ENCODE measurements at regions not wholly inside any gene's neighbourhood (a gene's known extent, or its start where the extent isn't known, plus 50 kb on each side); places are given as distances from the start of the nearest gene placed in this dataset.
"Not testable (repeated sequence)": the region's sequence is repeated elsewhere in the genome, so short reads cannot be mapped to it uniquely, and the experiment has no call there.

- H3K27ac Mint-ChIP-seq = no peak overlapping the region
- intact Hi-C loops (cut with micrococcal nuclease) = no loop called here
- CTCF ChIA-PET = no interaction called here
- H3K36me3 Mint-ChIP-seq = no peaks in the 10 kb centered on the region
- no peak for DNase-seq
- POLR2A ChIA-PET = no interaction called here
- H3K4me3 Mint-ChIP-seq = no peak overlapping the region
- no peaks in the 10 kb centered on the region for H3K9me3 Mint-ChIP-seq
- no peaks in the 10 kb centered on the region for H3K27me3 Mint-ChIP-seq
- H3K4me1 Mint-ChIP-seq (ENCODE audit: low read depth) = no peaks in the 10 kb centered on the region
Measured at GRCh38 chr1:224559981-224560728, 56.0 kb upstream of the CNIH3 start.

- POLR2A ChIA-PET; H3K4me3 Mint-ChIP-seq; intact Hi-C loops (cut with micrococcal nuclease); CTCF ChIA-PET; DNase-seq; H3K27ac Mint-ChIP-seq; H3K27me3 Mint-ChIP-seq; H3K9me3 Mint-ChIP-seq; H3K36me3 Mint-ChIP-seq; H3K4me1 Mint-ChIP-seq (ENCODE audit: low read depth): not testable (repeated sequence)
Measured at GRCh38 chr1:224562881-224563280, 53.2 kb upstream of the CNIH3 start.

- Mint-ChIP-seq H3K36me3 (no peaks in the 10 kb centered on the region), H3K27me3 (no peaks in the 10 kb centered on the region), H3K27ac (no peak overlapping the region), H3K9me3 (peaks cover 2% of the 10 kb centered on the region), H3K4me3 (no peak overlapping the region), H3K4me1 (ENCODE audit: low read depth) (no peaks in the 10 kb centered on the region)
- ChIA-PET CTCF (interaction anchor here (0.6 kb wide), 1 partner anchor 25 kb away, joined by 3 read pairs; no protein-coding TSS in a partner anchor), POLR2A (no interaction called here)
- intact Hi-C loops (cut with micrococcal nuclease) = no loop called here
- DNase-seq = no peak
Measured at GRCh38 chr1:224563666-224564065, 52.5 kb upstream of the CNIH3 start.

GRCh38 chr1:224564454-224565084 lies 51.5 kb upstream of the CNIH3 start:
- Mint-ChIP-seq H3K27me3 (no peaks in the 10 kb centered on the region), H3K27ac (no peak overlapping the region), H3K4me1 (ENCODE audit: low read depth) (no peaks in the 10 kb centered on the region), H3K4me3 (no peak overlapping the region), H3K36me3 (no peaks in the 10 kb centered on the region), H3K9me3 (peaks cover 2% of the 10 kb centered on the region)
- no peak for DNase-seq
- intact Hi-C loops (cut with micrococcal nuclease) = no loop called here
- ChIA-PET CTCF (no interaction called here), POLR2A (no interaction called here)

GRCh38 chr1:224565186-224565585 lies 50.9 kb upstream of the CNIH3 start:
- POLR2A ChIA-PET = no interaction called here
- intact Hi-C loops (cut with micrococcal nuclease) = no loop called here
- Mint-ChIP-seq H3K4me3 (no peak overlapping the region), H3K27me3 (no peaks in the 10 kb centered on the region), H3K36me3 (no peaks in the 10 kb centered on the region), H3K27ac (no peak overlapping the region), H3K9me3 (peaks cover 2% of the 10 kb centered on the region), H3K4me1 (ENCODE audit: low read depth) (no peaks in the 10 kb centered on the region)
- CTCF ChIA-PET = no interaction called here
- no peak for DNase-seq

- intact Hi-C loops (cut with micrococcal nuclease) = no loop called here
Measured at GRCh38 chr1:224565611-224566406, 50.3 kb upstream of the CNIH3 start.

More at GRCh38 chr1:224565611-224566406, 50.3 kb upstream of the CNIH3 start:
- Mint-ChIP-seq H3K36me3 (no peaks in the 10 kb centered on the region), H3K9me3 (peaks cover 2% of the 10 kb centered on the region), H3K27ac (no peak overlapping the region), H3K4me1 (ENCODE audit: low read depth) (no peaks in the 10 kb centered on the region), H3K27me3 (no peaks in the 10 kb centered on the region), H3K4me3 (no peak overlapping the region)
- CTCF ChIA-PET = no interaction called here
- DNase-seq = no peak
- POLR2A ChIA-PET = no interaction called here
